GM23338 (cell line): ENCODE measurements at regions not wholly inside any gene's neighbourhood (a gene's known extent, or its start where the extent isn't known, plus 50 kb on each side); places are given as distances from the start of the nearest gene placed in this dataset.

Experiments used
- ATAC-seq: fragments of 200-7000 bp; cut with Tn5 transposase; 3 replicates; pipeline ENCODE4 v1.9.1; 2020
- DNase-seq: peaks from one replicate; pipeline ENCODE4 v3.0.0-alpha.2; 2015; ENCODE audit warnings: low spot score
- H2AFZ ChIP-seq: fragments of 200-600 bp; sonication (generic); 2 replicates; pipeline ENCODE4 v1.8.0; 2016; ENCODE audit warnings: antibody characterized with exemption, mild to moderate bottlenecking, moderate library complexity
- H3F3A ChIP-seq: fragments of 200-600 bp; sonication (generic); replicated peaks from 2 replicates; pipeline ENCODE4 v1.8.0; 2017; ENCODE audit warnings: antibody characterized with exemption, mixed run types, low read depth
- H3K27ac ChIP-seq: fragments of 200-600 bp; sonication (generic); 2 replicates; pipeline ENCODE4 v1.6.1; 2016; ENCODE audit warnings: low read depth
- H3K27me3 ChIP-seq: fragments of 200-600 bp; sonication (generic); 2 replicates; pipeline ENCODE4 v1.8.0; 2016; ENCODE audit warnings: mild to moderate bottlenecking, mixed run types, moderate library complexity; ENCODE audit not compliant: insufficient read depth
- H3K36me3 ChIP-seq: fragments of 200-600 bp; sonication (generic); 2 replicates; pipeline ENCODE4 v1.8.0; 2016; ENCODE audit warnings: mild to moderate bottlenecking; ENCODE audit not compliant: insufficient read depth
- H3K4me1 ChIP-seq: fragments of 200-600 bp; sonication (generic); 2 replicates; pipeline ENCODE4 v1.8.0; 2016; ENCODE audit warnings: mild to moderate bottlenecking, moderate library complexity; ENCODE audit not compliant: insufficient read depth
- H3K4me2 ChIP-seq: fragments of 200-600 bp; sonication (generic); 2 replicates; pipeline ENCODE4 v1.7.1; 2017; ENCODE audit warnings: mixed run types
- H3K4me3 ChIP-seq: fragments of 200-600 bp; sonication (generic); 2 replicates; pipeline ENCODE4 v1.6.1; 2016; ENCODE audit warnings: mixed run types
- H3K79me2 ChIP-seq: fragments of 200-600 bp; sonication (generic); replicated peaks from 2 replicates; pipeline ENCODE4 v1.8.0; 2017; ENCODE audit warnings: mild to moderate bottlenecking; ENCODE audit not compliant: insufficient read depth
- H3K9me2 ChIP-seq: fragments of 200-600 bp; sonication (generic); 2 replicates; pipeline ENCODE4 v1.8.0; 2017; ENCODE audit not compliant: insufficient read depth
- H4K20me1 ChIP-seq: fragments of 200-600 bp; sonication (generic); replicated peaks from 2 replicates; pipeline ENCODE4 v1.8.0; 2017; ENCODE audit warnings: mild to moderate bottlenecking; ENCODE audit not compliant: insufficient read depth
- H3K27ac Mint-ChIP-seq: 2 replicates; pipeline ENCODE4 v1.8.0; 2020; ENCODE audit warnings: inconsistent platforms, mild to moderate bottlenecking, moderate library complexity, mixed read lengths
- H3K27me3 Mint-ChIP-seq: 3 replicates; pipeline ENCODE4 v1.8.0; 2022; ENCODE audit warnings: low read depth, mild to moderate bottlenecking, moderate library complexity, mixed read lengths, inconsistent platforms; ENCODE audit not compliant: insufficient read depth, poor library complexity
- H3K36me3 Mint-ChIP-seq: 3 replicates; pipeline ENCODE4 v1.8.0; 2021; ENCODE audit warnings: low read depth, mild to moderate bottlenecking, inconsistent platforms, moderate library complexity, mixed read lengths
- H3K4me1 Mint-ChIP-seq: 3 replicates; pipeline ENCODE4 v1.8.0; 2020; ENCODE audit warnings: mild to moderate bottlenecking, inconsistent platforms, mixed read lengths
- H3K4me3 Mint-ChIP-seq: 3 replicates; pipeline ENCODE4 v1.8.0; 2021; ENCODE audit warnings: moderate library complexity, mild to moderate bottlenecking, inconsistent platforms, mixed read lengths
- H3K9me3 Mint-ChIP-seq: 3 replicates; pipeline ENCODE4 v1.8.0; 2020; ENCODE audit warnings: moderate library complexity, mild to moderate bottlenecking, inconsistent platforms, mixed read lengths
- CREB1 ChIP-seq: fragments of 250-450 bp; sonication (Bioruptor Pico); IDR thresholded peaks from 2 replicates; pipeline ENCODE4 v1.5.0; 2020; ENCODE audit warnings: low read depth, mild to moderate bottlenecking, moderate library complexity
- ETS1 ChIP-seq: IDR thresholded peaks from 2 replicates; pipeline ENCODE4 v1.6.1; 2016; ENCODE audit warnings: antibody characterized with exemption
- EZH2 ChIP-seq: fragments of 200-600 bp; sonication (generic); IDR thresholded peaks from one replicate; pipeline ENCODE4 v1.8.0; 2017; ENCODE audit warnings: antibody characterized with exemption, mild to moderate bottlenecking, low read depth; ENCODE audit not compliant: unreplicated experiment
- EZH2phosphoT487 ChIP-seq: fragments of 200-600 bp; sonication (generic); IDR thresholded peaks from one replicate; pipeline ENCODE4 v1.8.1; 2018; ENCODE audit warnings: antibody characterized with exemption; ENCODE audit not compliant: unreplicated experiment
- JUNB ChIP-seq: IDR thresholded peaks from one replicate; pipeline ENCODE4 v1.6.1; 2016; ENCODE audit warnings: antibody characterized with exemption; ENCODE audit not compliant: unreplicated experiment
- NANOG ChIP-seq: IDR thresholded peaks from 2 replicates; pipeline ENCODE4 v1.6.1; 2016; ENCODE audit warnings: antibody characterized with exemption, borderline replicate concordance
- STAT1 ChIP-seq: IDR thresholded peaks from one replicate; pipeline ENCODE4 v1.6.1; 2016; ENCODE audit warnings: antibody characterized with exemption; ENCODE audit not compliant: unreplicated experiment
- ZNF114 ChIP-seq: fragments of 250-450 bp; sonication (Bioruptor Pico); IDR thresholded peaks from 2 replicates; pipeline ENCODE4 v1.5.0; 2020; ENCODE audit warnings: mild to moderate bottlenecking, moderate library complexity
- ZNF331 ChIP-seq: fragments of 250-450 bp; sonication (Bioruptor Pico); IDR thresholded peaks from 2 replicates; pipeline ENCODE4 v1.5.0; 2020; ENCODE audit warnings: low read depth, mild to moderate bottlenecking, moderate library complexity
- ZNF462 ChIP-seq: fragments of 250-450 bp; sonication (Bioruptor Pico); IDR thresholded peaks from 2 replicates; pipeline ENCODE4 v1.5.0; 2020; ENCODE audit warnings: mild to moderate bottlenecking, moderate library complexity

GRCh38 chr17:45687594-45687993 is 96.5 kb upstream of the CRHR1 start (continued):
- no peak for TF ChIP-seq ZNF462

GRCh38 chr17:45688353-45688752 is 95.8 kb upstream of the CRHR1 start:
- no peak for ATAC-seq
- TF ChIP-seq ZNF331 (no peak), ETS1 (no peak), CREB1 (no peak), JUNB (no peak), EZH2phosphoT487 (no peak), ZNF462 (no peak), NANOG (no peak), EZH2 (no peak), STAT1 (no peak), ZNF114 (CRISPR knock-in tag) (no peak)

More at GRCh38 chr17:45688353-45688752, 95.8 kb upstream of the CRHR1 start:
- no peak overlapping the region for H3K4me3 Mint-ChIP-seq
- no peaks in the 10 kb centered on the region for H3K79me2 ChIP-seq
- no peaks in the 10 kb centered on the region for H4K20me1 ChIP-seq
- no peaks in the 10 kb centered on the region for H3K27me3 ChIP-seq
- no peaks in the 10 kb centered on the region; the same call in 2 of the 3 replicates for H3K9me3 Mint-ChIP-seq
- H3K27ac ChIP-seq, result no peak overlapping the region
- no peak for DNase-seq
- H3K9me2 ChIP-seq, result no peaks in the 10 kb centered on the region
- no peak overlapping the region for H3K4me3 ChIP-seq
- H3K4me1 Mint-ChIP-seq, result peaks cover 9% of the 10 kb centered on the region
- no peaks in the 10 kb centered on the region for H3K4me1 ChIP-seq
- peaks cover 1% of the 10 kb centered on the region for H3K27me3 Mint-ChIP-seq
- H3K4me2 ChIP-seq, result no peak overlapping the region
- H3F3A ChIP-seq, result no peaks in the 10 kb centered on the region
- no peaks in the 10 kb centered on the region for H3K36me3 Mint-ChIP-seq
- no peaks in the 10 kb centered on the region for H3K36me3 ChIP-seq
- H2AFZ ChIP-seq, result no peak overlapping the region
- H3K27ac Mint-ChIP-seq, result no peak overlapping the region
